ENCODE measurements at regions not wholly inside any gene's neighbourhood (a gene's known extent, or its start where the extent isn't known, plus 50 kb on each side); places are given as distances from the start of the nearest gene placed in this dataset.

DNA sequence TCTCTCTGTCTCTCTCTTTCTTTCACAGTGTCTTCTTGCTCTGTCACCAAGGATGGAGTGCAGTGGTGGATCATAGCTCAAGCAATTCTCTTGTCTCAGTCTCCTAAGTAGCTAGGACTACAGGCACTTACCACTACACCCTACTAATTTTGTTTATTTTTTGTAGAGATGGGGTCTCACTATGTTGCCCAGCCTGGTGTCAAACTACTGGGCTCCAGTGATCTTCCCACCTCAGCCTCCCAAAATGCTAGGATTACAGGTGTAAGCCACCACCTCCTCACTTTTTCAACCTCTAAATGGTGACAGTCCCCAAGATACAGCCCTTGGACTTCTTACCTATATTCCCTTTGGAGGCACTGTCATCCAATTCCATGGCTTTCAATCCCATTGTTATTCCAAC is 50.5 kb upstream of the PUM1 start:
- Histone ChIP-seq H3K36me3 (ENCODE audit: insufficient read depth, low read length) (no peaks in the 10 kb centered on the region), H3K27me3 (ENCODE audit: insufficient read depth, low read length) (no peaks in the 10 kb centered on the region), H2AFZ (ENCODE audit: low read length) (no peak overlapping the region), H3K9me3 (ENCODE audit: low read depth, low read length) (no peaks in the 10 kb centered on the region), H3K4me2 (ENCODE audit: insufficient read depth, low read length) (no peak overlapping the region), H3K27ac (ENCODE audit: low read depth, low read length) (no peak overlapping the region), H3K4me1 (ENCODE audit: insufficient read depth, low read length) (peaks cover 4% of the 10 kb centered on the region), H3K79me2 (ENCODE audit: insufficient read depth, low read length) (no peaks in the 10 kb centered on the region), H3K4me3 (ENCODE audit: insufficient read depth, low read length) (no peak overlapping the region), H4K20me1 (ENCODE audit: insufficient read depth, low read length) (no peaks in the 10 kb centered on the region)
- DNase-seq (ENCODE audit: insufficient read length, low spot score, missing footprints), result no peak
- TF ChIP-seq CTCF (IDR thresholded peaks at IDR 0.05; ENCODE audit: extremely low read depth, low read depth, low read length), result no peak
